IPS-NIHi7 (cell line): ENCODE measurements at regions not wholly inside any gene's neighbourhood (a gene's known extent, or its start where the extent isn't known, plus 50 kb on each side); places are given as distances from the start of the nearest gene placed in this dataset.
A peak's percentile ranks its signal among the peaks of the same experiment; 100 is the strongest.

Experiments used
- DNase-seq: peaks from one replicate; pipeline ENCODE4 v3.0.0; 2012; ENCODE audit warnings: mixed read lengths; ENCODE audit errors: extremely low spot score

DNA sequence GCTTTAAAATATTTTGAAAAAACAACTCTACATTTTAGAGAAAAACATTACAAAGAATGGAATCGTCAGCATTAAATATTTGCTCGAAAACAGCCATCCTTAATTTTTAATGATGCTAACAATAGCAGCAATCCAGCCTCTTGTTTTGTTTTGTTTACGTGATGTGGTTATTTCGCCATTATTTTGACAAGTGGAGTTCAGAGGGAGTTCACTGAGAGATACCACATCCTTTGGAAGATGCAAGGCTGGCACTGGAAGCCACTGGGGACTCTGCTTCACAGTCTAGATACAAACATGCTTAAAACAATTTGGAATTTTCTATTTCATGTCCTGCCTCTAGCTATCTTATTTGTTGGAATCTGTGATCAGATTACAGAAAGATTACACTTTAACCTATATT is 556.3 kb downstream of the PCDH17 start:
- DNase-seq: no peak

DNA sequence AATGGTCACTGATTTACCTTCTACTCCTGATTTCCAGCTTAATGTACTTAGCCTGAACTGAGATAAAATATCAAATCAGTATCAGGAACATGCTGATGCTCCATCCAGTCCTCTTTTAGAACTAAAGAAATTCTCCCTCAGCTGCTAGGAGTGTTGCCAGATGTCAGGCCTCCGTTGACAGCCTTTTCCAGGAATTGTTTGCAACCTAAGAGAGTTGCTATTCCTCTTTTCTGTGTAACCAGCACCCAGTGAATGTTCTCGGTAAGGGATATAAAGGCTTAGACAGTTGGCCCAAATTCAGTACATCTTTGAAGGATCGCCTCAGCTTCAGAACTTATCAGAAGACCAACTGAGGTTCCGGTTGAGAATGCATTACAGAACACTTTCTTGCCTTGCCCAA is 559.0 kb downstream of the PCDH17 start:
- no peak for DNase-seq

DNA sequence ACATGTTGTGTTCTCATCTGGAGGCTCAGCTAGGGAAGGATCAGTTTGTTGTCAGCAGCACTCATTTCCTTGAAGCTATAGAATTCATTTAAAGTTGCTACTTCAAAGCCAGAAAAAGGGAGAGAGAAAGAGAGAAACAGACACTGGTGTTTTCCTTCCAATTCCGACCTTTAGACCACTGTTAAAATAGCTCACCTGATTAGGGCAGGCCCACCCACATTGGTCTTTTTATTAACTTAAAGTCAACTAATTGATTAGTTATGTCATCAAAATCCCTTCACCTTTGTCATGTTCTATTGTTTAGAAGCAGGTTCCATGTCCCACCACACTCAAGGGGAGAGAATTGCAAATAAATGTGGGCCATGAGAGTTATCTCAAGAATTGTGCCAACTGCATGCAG is 560.2 kb downstream of the PCDH17 start:
- no peak for DNase-seq

DNA sequence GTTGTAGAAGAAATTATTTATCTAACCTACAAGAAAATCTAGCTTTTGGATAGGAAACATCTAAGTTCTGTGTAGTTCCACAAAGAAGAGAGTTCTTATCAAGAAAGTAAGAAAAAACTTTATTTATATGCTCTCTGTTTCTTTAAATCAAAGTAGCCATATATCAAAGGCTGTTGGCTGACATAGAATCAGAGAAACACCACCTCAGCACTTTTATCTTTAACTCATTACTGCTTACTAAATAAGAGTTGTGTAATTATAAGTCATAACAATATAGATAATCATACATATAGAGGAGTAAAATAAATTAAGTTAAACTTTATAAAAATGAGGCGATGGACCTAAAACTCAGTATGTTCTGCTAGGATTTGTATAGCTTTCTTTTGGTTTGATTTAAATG is 570.6 kb downstream of the PCDH17 start:
- no peak for DNase-seq

DNA sequence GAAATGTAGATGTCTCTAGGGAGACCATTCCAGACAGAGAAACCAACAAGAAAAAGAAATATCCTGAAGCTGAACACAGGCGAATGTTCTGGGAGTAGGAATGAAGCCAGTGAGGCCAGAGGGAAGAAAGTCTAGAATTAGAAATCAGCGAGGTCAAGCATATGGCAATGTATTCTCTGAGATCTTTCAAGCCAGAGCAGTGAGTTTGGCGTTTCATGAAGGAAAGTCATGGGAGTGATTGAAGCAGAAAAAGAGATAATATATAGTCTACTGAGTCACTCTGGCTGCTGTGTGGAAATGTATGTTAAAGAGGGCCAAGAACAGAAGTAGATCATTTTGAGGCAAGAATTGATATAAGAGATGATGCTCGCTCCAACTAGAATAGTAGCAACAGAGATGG is 576.0 kb downstream of the PCDH17 start:
- DNase-seq: no peak

DNA sequence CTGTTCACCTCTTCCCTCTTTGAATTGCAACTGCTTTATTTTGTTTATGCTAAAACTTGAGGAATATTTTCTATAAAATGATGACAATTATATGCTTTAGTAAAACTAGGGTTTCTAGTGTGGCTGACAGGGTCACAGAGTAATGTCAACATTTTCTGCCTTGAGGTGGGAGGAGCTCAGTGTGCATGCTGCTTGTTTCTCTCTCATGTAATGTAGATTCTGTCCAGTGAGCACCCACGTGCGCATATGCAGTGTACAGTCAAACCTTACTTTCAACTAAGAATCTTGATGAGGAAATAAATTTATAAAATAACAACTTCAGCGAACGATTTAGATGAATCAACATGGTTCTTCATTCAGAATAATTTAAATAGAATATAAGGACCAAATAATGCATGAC is 603.9 kb downstream of the PCDH17 start:
- no peak for DNase-seq

DNA sequence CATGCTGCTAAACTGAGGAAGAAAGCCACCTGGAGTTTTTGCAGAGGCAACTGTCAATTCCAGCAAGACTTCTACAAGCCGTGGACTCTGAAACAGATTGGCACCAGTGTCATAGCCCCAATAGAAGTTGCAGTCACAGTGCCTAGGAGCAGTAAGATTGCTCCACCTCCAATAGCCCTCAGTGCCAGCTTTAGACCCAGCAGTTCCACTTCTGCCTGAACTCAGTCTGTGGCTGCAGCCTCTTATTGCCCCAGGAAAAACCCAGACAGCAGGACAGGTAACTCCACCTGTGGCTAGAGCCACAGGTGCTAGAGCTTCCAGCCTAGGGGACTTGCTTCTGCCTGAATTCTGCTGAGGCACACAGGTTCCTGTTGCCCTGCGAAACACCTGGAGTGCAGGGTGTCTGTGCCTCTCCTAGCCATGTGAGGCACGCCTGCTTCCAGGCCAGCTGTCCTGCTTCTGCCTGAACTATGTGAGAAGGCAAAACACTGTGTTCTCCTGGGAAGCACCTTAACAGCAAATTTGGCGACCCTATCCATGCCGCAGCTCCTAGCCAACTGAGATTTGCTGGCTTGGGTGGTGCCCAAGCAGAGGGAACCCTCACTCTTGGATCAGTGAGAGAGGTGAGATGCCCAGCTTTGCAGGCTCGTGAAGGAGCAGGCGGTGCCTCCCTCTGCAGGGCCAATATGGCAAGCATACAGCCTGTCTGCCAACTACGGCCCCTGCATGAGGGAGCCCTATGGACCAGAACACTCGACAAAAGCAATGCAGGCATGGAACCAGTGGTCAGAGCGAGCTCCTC is 607.6 kb downstream of the PCDH17 start:
- no peak for DNase-seq

DNA sequence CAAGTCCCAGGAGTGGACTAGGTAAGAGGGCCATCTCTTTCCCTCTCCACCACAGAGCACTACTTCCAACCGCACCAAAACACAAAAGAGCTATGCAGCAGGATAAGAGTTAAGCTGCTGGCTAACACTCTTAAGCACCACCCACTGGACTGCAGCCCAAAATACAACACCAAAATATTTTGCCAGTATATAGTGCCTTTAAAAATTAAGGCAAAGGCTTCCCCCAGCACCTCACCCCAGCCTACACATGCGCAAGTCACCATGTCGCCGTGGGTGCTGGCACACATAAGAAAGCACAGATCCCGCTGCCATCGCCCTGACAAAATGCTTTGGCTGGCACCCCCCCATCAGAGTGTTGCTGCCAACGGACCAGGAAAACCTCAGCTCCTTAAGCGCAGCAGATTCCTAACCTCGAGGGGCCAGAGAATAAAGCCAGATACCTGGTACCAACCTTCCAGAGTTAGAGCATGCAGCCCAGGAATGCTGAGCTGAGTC is 608.3 kb downstream of the PCDH17 start:
- DNase-seq: no peak

DNA sequence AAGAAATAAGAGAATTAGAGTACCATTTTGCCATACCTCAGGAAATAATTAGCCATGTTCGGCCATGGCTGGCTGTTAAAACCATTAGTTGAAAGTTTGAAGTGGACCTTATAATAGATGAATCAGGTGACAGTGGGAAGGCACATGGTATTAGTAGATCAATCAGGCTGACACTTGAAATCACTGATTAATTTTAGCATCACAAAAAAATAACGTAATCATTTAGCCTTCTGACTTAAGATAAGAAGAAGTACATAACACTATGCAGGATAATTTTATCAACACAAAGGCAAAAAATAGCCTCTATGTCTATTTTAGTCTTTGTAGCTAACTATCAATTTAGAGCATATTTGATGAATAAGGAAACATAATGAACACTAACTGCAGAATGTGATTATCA is 615.5 kb downstream of the PCDH17 start:
- DNase-seq: no peak

DNA sequence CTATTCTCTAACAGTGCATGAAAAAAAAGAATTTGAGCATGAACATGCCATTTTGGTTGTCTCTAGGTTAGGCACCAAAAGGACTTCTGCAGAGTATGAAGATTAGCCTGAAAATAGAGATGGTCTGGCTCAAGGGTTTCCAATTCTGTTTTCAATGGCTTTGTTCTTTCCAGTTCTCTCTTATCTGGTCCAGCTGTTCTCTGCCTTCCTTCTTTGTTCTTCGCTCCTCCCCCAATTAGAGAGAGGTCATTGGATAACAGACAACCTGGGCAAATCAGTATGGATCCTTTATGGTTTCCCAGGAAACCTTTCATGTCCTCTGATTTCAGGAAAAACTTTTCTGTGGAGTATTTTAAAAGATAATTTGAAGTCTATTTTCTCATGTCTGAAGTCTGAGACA is 623.4 kb downstream of the PCDH17 start:
- no peak for DNase-seq

DNA sequence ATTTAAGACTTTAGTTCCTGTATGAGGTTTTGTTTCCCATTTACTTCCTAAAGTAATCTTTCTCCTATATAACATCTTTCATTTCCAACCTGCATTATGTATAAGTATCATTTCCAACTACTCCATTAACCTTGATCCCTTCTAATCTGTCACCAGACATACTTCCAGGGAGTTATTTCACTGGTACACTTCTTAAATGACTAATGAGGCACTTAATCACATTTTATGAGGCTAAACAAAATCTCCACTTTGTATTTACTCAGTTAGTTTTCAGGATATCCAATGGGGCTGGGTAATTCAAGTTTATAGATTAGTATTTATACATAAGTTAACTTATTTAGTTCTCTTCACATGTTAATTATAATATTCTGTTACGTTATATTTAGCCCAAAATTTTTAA is 634.7 kb downstream of the PCDH17 start:
- DNase-seq: no peak

DNA sequence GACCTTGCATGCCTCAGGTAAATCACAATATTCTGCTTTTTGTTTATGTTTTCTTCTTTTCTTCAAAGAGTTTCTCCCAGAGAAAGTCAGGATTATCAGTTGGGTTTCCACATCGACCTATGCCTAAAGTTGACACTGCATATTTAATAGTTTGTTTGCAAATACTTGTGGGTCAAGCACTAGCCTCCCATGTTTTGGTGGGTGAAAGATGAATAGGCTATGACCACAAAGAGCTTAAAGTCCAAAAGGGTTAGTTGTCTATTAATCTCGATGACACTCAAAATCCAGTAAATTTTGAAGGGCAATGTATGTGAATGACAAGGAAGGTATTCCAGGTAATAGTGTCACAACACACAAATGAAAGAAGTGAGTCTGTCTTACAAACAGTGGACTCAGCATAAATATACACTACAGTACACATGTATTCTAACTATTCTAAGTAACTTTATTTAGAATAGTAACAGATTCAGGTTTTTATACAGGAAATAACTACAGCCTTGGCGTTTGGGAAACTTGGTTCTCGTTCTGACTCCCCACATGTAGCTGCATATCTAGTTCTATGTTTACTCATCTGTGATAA is 667.1 kb downstream of the PCDH17 start:
- no peak for DNase-seq

DNA sequence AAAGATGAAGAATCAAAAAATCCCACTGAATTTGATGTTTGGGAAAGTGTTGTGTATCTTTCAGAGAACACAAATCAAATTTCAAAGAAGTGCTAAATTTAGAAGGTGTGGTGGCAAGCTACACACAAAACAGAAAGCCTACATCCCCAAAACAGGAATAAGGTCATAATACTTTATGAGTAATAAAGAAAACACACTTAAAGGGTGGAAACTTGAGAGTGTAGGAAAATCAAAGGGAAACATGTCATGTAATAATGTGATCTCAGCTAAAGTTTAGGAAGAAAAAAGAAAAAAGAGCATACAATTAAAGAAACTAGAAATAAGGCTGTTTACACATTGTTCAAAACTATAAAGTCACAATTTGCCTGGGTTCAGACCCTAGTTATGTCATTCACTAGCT is 668.7 kb downstream of the PCDH17 start:
- no peak for DNase-seq

DNA sequence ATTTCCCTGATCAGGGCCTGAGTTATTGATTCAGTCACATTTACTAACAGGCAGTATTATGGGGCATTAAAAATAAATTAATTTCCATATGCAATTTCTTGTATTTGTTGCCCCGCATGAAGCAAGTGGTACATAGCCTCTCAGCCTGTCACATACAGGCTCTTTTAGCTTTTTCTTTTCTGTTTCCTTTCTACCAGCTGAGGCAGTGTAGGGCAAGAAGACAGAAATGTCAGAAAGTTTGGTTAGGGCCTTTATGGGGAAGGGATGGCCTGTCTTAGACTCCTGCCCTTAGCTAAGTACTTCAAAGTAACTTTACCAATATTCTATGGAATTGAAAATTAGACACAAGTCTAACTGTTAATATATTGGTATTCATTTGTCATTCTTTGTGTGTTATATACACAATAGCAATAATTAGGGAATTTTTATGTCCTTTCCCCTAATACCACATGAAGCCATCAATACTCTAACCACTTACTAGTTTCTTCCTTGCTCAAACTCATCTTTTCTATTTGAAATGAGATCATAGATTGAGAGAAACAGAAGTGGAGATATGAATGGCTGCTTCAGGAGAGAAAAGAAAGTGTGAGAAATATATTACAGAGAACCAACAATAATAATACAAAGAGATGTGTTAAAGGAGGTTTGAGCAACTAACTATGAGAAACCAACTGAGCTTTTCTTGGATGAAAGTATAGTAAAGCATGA is 669.6 kb downstream of the PCDH17 start:
- peak; percentile 10 for DNase-seq

DNA sequence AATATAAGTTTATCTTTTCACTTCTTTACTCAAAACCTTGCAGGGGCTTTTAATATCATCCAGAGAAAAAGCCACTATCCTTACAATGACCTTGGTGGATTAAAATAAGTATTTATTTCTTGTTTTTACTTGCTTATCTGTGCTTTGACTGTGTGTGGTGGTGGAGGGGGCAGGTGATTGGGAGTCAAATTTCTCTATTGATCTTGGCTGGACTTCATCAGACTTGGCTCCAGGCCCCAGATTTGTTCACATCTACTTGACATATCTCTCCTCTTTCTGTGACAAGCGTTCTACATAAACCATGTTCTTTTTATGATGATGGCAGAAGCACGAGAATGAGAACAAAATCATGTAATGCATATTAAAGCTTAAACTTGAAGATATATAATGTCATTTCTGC is 670.8 kb downstream of the PCDH17 start:
- no peak for DNase-seq

DNA sequence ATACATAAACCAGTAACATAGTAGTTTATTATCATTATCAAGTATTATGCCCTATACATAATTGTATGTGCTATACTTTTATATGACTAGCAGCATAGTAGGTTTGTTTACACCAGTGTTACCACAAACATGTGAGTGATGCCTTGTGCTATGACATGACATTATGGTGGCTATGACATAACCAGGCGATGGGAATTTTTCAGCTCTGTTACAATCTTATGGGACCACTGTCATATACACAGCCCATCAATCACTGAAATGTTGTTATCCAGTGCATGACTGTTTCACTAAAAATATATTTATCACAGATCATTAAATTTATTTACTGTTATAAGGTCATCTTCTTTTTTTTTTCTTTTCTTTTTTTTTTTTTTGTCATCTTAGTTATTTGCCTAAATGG is 674.5 kb downstream of the PCDH17 start:
- no peak for DNase-seq

DNA sequence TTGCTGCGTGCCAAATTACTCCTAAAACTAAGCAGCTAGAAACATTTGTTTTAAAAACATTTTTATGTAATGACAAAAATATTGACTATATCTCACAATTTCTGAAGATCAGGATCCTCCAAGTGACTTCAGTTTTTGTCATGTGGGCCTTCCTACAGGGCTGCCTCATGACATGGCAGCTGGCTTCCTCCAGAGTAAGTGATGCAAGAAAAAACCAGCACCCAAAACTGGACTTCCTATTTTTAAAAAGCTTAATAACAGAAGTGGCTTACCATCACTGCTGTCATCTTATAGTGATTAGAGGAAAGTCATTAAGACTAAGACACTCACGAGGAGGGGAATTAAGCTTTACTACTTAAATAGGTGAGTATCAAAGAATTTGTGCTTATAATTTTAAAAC is 681.7 kb downstream of the PCDH17 start:
- DNase-seq: no peak

DNA sequence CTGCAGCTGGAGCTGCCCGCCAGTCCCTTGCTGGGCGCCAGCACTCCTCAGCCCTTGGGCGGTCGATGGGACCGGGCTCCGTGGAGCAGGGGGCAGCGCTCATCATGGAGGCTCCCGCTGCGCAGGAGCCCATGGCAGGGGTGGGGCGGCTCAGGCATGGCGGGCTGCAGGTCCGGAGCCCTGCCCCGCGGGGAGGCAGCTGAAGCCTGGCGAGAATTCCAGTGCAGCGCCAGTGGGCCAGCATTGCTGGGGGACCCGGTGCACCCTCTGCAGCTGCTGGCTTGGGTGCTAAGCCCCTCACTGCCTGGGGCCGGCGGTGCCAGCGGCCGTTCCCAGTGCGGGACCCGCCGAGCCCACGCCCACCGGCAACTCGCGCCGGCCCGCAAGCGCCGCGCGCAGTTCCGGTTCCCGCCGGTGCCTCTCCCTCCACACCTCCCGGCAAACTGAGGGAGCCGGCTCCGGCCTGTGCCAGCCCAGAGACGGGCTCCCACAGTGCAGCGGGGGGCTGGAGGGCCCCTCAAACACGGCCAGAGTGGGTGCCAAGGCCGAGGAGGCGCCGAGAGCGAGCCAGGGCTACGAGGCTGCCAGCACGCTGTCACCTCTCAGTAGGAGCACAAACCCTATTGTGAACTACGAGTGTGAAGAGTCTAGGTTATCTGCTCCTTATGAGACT is 687.1 kb downstream of the PCDH17 start:
- no peak for DNase-seq

DNA sequence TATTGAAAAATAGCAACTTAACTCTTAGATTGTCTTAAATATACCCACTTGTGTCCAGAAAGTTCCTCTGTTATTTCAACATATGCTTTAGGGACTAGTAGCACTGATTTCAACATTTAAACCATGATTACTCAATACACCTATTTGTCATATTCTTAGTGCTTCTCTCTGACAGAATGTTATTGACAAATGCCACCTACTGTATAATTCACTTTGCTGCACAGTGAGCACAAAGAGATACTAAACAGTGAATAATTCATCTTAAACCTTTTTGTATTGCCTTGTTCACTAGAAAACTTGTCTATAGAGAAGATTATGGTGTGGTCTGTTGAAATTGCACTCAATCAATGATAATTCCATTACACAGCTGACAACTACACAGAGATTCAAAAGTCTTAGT is 692.6 kb downstream of the PCDH17 start:
- DNase-seq: no peak

DNA sequence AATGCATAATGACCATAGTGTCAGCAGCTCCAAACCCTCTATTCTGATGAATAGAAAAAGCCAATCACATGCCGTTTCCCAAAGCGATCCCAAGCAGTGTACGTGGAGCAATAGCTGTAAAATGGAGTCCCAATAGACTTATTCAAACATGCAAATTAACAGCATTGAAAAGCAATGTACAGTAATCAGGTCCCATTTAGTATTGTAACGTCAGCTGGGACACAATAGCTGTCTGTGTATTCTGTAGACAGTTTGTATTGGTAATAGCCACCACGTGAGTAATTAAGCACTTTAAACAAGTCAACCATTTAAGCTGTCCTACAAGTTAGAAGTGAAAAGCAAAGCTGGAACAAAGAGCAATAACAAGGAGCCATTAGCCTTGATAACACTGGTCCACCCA is 698.2 kb downstream of the PCDH17 start:
- no peak for DNase-seq

DNA sequence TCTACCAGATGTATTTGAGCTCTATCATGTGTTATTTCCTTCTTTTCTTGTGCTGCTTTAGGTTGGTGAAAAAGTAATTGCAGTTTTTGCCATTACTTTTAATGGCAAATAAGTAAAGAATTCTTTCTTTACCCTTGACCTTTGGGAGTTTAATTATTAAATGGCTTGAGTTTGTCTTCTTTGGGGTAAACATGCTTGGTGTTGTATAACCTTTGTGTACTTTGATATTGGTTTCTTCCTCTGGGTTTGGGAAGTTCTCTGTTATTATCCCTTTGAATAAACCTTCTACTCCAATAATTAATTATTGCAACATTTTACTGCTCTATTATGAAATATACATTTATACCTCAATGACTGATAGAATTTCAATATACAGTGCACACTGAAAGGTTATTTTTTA is 709.4 kb downstream of the PCDH17 start:
- DNase-seq: no peak

DNA sequence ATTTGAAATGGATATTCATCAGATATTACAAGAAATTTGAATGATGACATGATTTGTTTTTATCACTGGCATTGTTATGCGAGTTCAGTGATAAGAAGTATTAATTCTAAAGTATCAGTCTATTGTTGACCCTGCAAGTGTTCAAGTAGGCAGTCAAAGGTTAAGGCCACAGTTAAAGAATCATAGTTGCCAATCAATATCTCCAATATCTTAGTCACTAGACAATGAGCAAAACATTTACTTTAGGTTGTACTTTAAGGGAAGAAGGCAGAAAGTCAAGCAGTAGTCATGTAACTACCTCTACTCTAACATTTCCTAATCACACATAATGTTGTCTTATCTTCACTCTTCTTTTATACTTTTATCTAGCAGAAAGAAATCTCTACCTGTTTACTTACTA is 709.8 kb downstream of the PCDH17 start:
- DNase-seq: no peak
